ENCODE measurements at regions not wholly inside any gene's neighbourhood (a gene's known extent, or its start where the extent isn't known, plus 50 kb on each side); places are given as distances from the start of the nearest gene placed in this dataset.

DNA sequence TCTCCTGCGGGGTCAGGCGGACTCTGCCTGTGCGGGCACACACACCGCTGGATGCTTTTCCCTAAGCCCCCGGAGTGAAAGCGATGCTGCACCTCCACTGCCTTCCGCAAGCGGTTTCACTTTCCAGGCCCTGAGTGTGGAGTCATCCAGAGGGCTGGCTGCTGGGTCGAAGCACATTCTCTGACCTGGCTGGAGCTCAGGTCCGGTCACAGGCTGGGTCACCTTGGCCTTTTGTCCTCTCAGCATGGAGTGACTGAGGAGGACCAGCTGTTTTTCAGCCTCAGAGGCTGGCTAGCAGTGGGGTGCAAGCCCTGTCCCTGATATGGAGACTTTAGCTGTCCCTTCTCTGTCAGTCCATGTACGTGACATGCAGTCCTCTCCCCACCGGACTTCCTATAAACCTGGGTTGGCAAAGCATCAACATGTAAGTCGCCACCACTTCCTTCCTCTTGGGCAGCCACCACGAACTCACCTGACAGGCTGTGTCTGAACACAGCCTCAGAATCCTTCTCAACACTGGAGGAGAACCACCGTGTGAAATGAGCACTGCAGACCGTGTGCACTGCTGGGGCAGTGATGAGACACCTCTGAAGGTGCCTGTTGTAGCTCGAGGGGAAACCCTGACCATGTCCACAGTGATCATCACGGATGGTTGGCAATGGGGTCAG lies 51.3 kb downstream of the GADD45G start:
- Histone ChIP-seq H3K27ac (peak overlapping the region in 1 of 2 donors; percentile 71), H3K9me3 (no peaks in the 10 kb centered on the region), H3K4me3 (no peak overlapping the region), H3K36me3 (no peaks in the 10 kb centered on the region), H3K27me3 (no peaks in the 10 kb centered on the region), H3K4me1 (peaks cover 5 to 61% of the 10 kb centered on the region in 2 donors)
- TF ChIP-seq, protein P1, sequence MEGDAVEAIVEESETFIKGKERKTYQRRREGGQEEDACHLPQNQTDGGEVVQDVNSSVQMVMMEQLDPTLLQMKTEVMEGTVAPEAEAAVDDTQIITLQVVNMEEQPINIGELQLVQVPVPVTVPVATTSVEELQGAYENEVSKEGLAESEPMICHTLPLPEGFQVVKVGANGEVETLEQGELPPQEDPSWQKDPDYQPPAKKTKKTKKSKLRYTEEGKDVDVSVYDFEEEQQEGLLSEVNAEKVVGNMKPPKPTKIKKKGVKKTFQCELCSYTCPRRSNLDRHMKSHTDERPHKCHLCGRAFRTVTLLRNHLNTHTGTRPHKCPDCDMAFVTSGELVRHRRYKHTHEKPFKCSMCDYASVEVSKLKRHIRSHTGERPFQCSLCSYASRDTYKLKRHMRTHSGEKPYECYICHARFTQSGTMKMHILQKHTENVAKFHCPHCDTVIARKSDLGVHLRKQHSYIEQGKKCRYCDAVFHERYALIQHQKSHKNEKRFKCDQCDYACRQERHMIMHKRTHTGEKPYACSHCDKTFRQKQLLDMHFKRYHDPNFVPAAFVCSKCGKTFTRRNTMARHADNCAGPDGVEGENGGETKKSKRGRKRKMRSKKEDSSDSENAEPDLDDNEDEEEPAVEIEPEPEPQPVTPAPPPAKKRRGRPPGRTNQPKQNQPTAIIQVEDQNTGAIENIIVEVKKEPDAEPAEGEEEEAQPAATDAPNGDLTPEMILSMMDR (IDR thresholded peaks at IDR 0.05), result no peak
- DNase-seq (peak in 1 of 4 donors; percentile 55), ATAC-seq (no peak)
- intact Hi-C loops (cut with DNase I), result no loop called here

GRCh38 chr9:89657295-89657694 lies 52.5 kb downstream of the GADD45G start:
- no peak for ATAC-seq
- no peaks in the 10 kb centered on the region for H3K27me3 ChIP-seq
- H3K4me1 ChIP-seq, result peaks cover 12 to 72% of the 10 kb centered on the region in 2 donors
- H3K36me3 ChIP-seq, result no peaks in the 10 kb centered on the region
- DNase-seq, result no peak
- intact Hi-C loops (cut with DNase I), result no loop called here
- H3K27ac ChIP-seq, result peak overlapping the region in 1 of 2 donors; percentile 71
- TF ChIP-seq, protein P1 (IDR thresholded peaks at IDR 0.05), result no peak
- H3K9me3 ChIP-seq, result no peaks in the 10 kb centered on the region
- no peak overlapping the region for H3K4me3 ChIP-seq

DNA sequence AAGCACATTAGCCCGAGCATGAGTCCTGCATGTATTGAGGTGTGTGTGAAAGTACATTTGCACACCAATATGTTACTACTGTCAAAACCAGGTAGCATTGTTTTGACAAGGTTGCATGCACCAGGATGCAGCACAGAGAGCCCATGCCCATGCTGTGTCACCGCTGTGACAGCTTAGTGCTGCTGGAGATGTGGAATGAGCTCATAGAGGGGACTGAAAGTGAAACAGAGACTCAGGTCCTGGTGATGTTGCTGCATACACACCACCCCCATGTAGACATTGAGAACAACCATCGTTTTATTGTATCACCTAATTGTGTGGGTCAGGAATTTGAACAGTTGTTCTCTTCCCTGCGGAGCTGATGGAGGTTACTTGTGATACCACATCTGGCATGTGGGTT lies 53.0 kb downstream of the GADD45G start:
- Histone ChIP-seq H3K4me3 (no peak overlapping the region), H3K27me3 (no peaks in the 10 kb centered on the region), H3K4me1 (peaks cover 14 to 77% of the 10 kb centered on the region in 2 donors), H3K36me3 (no peaks in the 10 kb centered on the region), H3K27ac (peak overlapping the region in 1 of 2 donors; percentile 71), H3K9me3 (no peaks in the 10 kb centered on the region)
- TF ChIP-seq, protein P1 (IDR thresholded peaks at IDR 0.05), result no peak
- ATAC-seq (no peak), DNase-seq (no peak)
- intact Hi-C loops (cut with DNase I), result no loop called here

GRCh38 chr9:89658401-89658800 lies 53.6 kb downstream of the GADD45G start:
- Histone ChIP-seq H3K36me3 (no peaks in the 10 kb centered on the region), H3K9me3 (no peaks in the 10 kb centered on the region), H3K27me3 (no peaks in the 10 kb centered on the region), H3K27ac (no peak overlapping the region), H3K4me1 (peaks cover 16 to 83% of the 10 kb centered on the region in 2 donors), H3K4me3 (no peak overlapping the region)
- DNase-seq (no peak), ATAC-seq (no peak)
- TF ChIP-seq, protein P1 (IDR thresholded peaks at IDR 0.05), result no peak
- intact Hi-C loops (cut with DNase I), result no loop called here

DNA sequence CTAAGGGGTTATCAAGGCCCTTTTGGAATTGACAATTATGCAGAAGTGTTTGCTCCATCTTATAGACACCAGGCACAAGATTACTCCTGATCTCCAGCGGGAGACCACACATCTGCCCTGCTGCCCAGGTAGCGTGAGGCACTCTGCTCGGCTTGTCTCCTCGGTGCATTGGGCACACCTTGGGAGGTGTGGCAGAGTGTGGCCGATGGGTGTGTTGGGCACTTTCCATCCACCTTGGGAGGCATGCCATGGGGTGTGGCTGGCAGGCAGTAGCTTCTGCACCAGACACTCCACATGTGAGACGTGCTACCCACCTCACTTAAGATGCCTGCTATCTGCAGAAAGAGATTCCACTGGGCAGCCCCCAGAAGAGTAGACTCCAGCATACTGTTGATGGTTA lies 54.1 kb downstream of the GADD45G start:
- Histone ChIP-seq H3K27me3 (no peaks in the 10 kb centered on the region), H3K4me3 (no peak overlapping the region), H3K36me3 (no peaks in the 10 kb centered on the region), H3K4me1 (peaks cover 16 to 84% of the 10 kb centered on the region in 2 donors), H3K27ac (peak overlapping the region in 1 of 2 donors; percentile 83), H3K9me3 (no peaks in the 10 kb centered on the region)
- intact Hi-C loops (cut with DNase I), result no loop called here
- TF ChIP-seq, protein P1 (IDR thresholded peaks at IDR 0.05), result no peak
- ATAC-seq, result no peak
- peak in 1 of 4 donors; percentile 55 for DNase-seq
